ENCODE measurements at regions not wholly inside any gene's neighbourhood (a gene's known extent, or its start where the extent isn't known, plus 50 kb on each side); places are given as distances from the start of the nearest gene placed in this dataset. TPM values are rescaled to one million over a fixed set of nuclear protein-coding genes. Genes with fewer than 3 reads are reported as not detected.

GRCh38 chr12:110971189-110971920, 51.0 kb upstream of the MYL2 start:
- Histone ChIP-seq H3K27me3 (peaks cover 4% of the 10 kb centered on the region), H3K36me3 (replicated peaks; ENCODE audit: insufficient read depth, low read depth) (no peaks in the 10 kb centered on the region), H3K4me2 (no peak overlapping the region), H3K9me3 (ENCODE audit: low read depth) (no peaks in the 10 kb centered on the region), H4K20me1 (ENCODE audit: insufficient read depth, poor library complexity, severe bottlenecking) (no peaks in the 10 kb centered on the region), H3K4me1 (ENCODE audit: insufficient read depth) (no peaks in the 10 kb centered on the region), H3K79me2 (no peaks in the 10 kb centered on the region), H3K9me2 (replicated peaks; ENCODE audit: insufficient read depth) (no peaks in the 10 kb centered on the region), H3K27ac (no peak overlapping the region), H2AFZ (no peak overlapping the region), H3K4me3 (no peak overlapping the region)
- no peak for DNase-seq (ENCODE audit: low spot score)
- WGBS (ENCODE audit: low lambda C conversion rate, missing lambda C conversion rate): 78% methylated on average over 1 of the region's 1 CpG
- TF ChIP-seq EZH2 (IDR thresholded peaks at IDR 0.05; ENCODE audit: borderline replicate concordance) (no peak), EZH2phosphoT487 (IDR thresholded peaks at IDR 0.05; ENCODE audit: low read depth, severe bottlenecking, unreplicated experiment) (no peak)
- TF ChIP-seq, protein P1, sequence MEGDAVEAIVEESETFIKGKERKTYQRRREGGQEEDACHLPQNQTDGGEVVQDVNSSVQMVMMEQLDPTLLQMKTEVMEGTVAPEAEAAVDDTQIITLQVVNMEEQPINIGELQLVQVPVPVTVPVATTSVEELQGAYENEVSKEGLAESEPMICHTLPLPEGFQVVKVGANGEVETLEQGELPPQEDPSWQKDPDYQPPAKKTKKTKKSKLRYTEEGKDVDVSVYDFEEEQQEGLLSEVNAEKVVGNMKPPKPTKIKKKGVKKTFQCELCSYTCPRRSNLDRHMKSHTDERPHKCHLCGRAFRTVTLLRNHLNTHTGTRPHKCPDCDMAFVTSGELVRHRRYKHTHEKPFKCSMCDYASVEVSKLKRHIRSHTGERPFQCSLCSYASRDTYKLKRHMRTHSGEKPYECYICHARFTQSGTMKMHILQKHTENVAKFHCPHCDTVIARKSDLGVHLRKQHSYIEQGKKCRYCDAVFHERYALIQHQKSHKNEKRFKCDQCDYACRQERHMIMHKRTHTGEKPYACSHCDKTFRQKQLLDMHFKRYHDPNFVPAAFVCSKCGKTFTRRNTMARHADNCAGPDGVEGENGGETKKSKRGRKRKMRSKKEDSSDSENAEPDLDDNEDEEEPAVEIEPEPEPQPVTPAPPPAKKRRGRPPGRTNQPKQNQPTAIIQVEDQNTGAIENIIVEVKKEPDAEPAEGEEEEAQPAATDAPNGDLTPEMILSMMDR (IDR thresholded peaks at IDR 0.05; ENCODE audit: poor library complexity): no peak

Small RNA genes in the stretch of these regions (microRNA-seq; reads per million reads assigned to microRNA genes)
- not detected for gene MIR6760

Small RNA genes in the stretch of these regions (small RNA-seq; reads per million reads assigned to genes)
- not detected for gene MIR6760

Data from hepatocyte (in vitro differentiated cells).